ENCODE measurements at regions not wholly inside any gene's neighbourhood (a gene's known extent, or its start where the extent isn't known, plus 50 kb on each side); places are given as distances from the start of the nearest gene placed in this dataset.

DNA sequence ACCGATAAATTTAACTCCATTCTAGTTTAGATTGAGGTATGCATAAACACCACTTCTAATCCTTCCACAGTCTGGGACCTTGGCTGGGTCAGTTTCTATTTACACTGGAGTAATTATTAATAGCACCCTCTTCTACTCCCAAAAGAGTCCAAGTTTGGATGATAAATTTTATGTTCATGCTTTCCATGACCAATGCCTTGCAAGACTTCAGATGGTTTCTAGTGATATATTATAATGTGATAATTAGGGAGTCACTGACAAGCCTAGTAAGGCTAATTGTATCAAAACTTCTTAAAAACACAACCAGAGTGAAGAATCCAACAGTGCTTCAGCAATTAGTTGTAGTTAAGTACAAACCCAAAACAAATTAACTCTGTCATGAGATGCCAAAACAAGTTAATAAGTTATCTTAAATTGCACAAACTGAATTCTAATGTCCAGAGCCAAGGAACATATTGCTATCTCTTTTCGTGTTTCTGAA is 489.6 kb downstream of the TTLL7 start:
- TF ChIP-seq EP300 (IDR thresholded peaks at IDR 0.05; ENCODE audit: borderline replicate concordance) (no peak), FOXM1 (IDR thresholded peaks at IDR 0.05; ENCODE audit: borderline replicate concordance, low read depth) (no peak), CEBPB (IDR thresholded peaks at IDR 0.05) (no peak), MAX (IDR thresholded peaks at IDR 0.05) (no peak), TEAD4 (IDR thresholded peaks at IDR 0.05) (no peak), TAF1 (IDR thresholded peaks at IDR 0.05; ENCODE audit: low read depth) (no peak), RAD21 (IDR thresholded peaks at IDR 0.05; ENCODE audit: low read depth) (no peak), ZBTB7A (IDR thresholded peaks at IDR 0.05; ENCODE audit: low read depth) (no peak), TCF12 (IDR thresholded peaks at IDR 0.05; ENCODE audit: low read depth) (no peak), CREB1 (IDR thresholded peaks at IDR 0.05; ENCODE audit: low read depth) (no peak), EGR1 (IDR thresholded peaks at IDR 0.05) (no peak)

- no peak for TF ChIP-seq CEBPB (IDR thresholded peaks at IDR 0.05)
- TF ChIP-seq ZBTB7A (IDR thresholded peaks at IDR 0.05; ENCODE audit: low read depth): no peak
- no peak for TF ChIP-seq YY1 (IDR thresholded peaks at IDR 0.05; ENCODE audit: low read depth)
- no peak for TF ChIP-seq EP300 (IDR thresholded peaks at IDR 0.05; ENCODE audit: borderline replicate concordance)
- no peak for TF ChIP-seq FOXM1 (IDR thresholded peaks at IDR 0.05; ENCODE audit: borderline replicate concordance, low read depth)
- TF ChIP-seq CREB1 (IDR thresholded peaks at IDR 0.05; ENCODE audit: low read depth): no peak
- TF ChIP-seq, protein P1, sequence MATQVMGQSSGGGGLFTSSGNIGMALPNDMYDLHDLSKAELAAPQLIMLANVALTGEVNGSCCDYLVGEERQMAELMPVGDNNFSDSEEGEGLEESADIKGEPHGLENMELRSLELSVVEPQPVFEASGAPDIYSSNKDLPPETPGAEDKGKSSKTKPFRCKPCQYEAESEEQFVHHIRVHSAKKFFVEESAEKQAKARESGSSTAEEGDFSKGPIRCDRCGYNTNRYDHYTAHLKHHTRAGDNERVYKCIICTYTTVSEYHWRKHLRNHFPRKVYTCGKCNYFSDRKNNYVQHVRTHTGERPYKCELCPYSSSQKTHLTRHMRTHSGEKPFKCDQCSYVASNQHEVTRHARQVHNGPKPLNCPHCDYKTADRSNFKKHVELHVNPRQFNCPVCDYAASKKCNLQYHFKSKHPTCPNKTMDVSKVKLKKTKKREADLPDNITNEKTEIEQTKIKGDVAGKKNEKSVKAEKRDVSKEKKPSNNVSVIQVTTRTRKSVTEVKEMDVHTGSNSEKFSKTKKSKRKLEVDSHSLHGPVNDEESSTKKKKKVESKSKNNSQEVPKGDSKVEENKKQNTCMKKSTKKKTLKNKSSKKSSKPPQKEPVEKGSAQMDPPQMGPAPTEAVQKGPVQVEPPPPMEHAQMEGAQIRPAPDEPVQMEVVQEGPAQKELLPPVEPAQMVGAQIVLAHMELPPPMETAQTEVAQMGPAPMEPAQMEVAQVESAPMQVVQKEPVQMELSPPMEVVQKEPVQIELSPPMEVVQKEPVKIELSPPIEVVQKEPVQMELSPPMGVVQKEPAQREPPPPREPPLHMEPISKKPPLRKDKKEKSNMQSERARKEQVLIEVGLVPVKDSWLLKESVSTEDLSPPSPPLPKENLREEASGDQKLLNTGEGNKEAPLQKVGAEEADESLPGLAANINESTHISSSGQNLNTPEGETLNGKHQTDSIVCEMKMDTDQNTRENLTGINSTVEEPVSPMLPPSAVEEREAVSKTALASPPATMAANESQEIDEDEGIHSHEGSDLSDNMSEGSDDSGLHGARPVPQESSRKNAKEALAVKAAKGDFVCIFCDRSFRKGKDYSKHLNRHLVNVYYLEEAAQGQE (IDR thresholded peaks at IDR 0.05; ENCODE audit: low read depth): no peak
- TF ChIP-seq TEAD4 (IDR thresholded peaks at IDR 0.05): no peak
- no peak for TF ChIP-seq RAD21 (IDR thresholded peaks at IDR 0.05; ENCODE audit: low read depth)
- TF ChIP-seq USF1 (IDR thresholded peaks at IDR 0.05): no peak
- no peak for TF ChIP-seq NFIC (IDR thresholded peaks at IDR 0.05)
- no peak for TF ChIP-seq MAX (IDR thresholded peaks at IDR 0.05)
- no peak for TF ChIP-seq TCF12 (IDR thresholded peaks at IDR 0.05; ENCODE audit: low read depth)
- TF ChIP-seq TAF1 (IDR thresholded peaks at IDR 0.05; ENCODE audit: low read depth): no peak
- TF ChIP-seq EGR1 (IDR thresholded peaks at IDR 0.05): no peak
Observed at GRCh38 chr1:83508485-83509151, 490.3 kb downstream of the TTLL7 start.

GRCh38 chr1:83505148-83505547 is 493.8 kb downstream of the TTLL7 start:
- no peak for TF ChIP-seq RAD21 (IDR thresholded peaks at IDR 0.05; ENCODE audit: low read depth)
- TF ChIP-seq YY1 (IDR thresholded peaks at IDR 0.05; ENCODE audit: low read depth): no peak
- TF ChIP-seq EP300 (IDR thresholded peaks at IDR 0.05; ENCODE audit: borderline replicate concordance): no peak
- TF ChIP-seq TCF12 (IDR thresholded peaks at IDR 0.05; ENCODE audit: low read depth): no peak

DNA sequence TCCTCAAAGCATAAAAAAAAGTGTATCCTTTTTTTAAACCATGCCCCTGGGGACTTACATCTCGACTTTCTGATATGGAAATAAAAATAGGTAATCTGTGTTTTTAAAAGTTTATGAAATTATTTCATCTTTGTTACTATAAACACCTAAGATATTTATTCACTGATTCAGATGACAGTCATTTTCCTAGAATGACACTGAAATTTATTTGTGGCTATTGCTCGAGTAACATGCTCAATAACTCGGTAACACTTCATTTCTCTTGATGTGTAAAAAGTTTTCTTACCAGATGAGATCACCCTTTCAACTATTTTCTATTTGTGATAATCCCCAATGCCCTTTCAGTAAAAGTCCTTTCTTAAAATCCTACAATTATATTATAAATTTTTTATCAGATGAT is 495.8 kb downstream of the TTLL7 start:
- TF ChIP-seq YY1 (IDR thresholded peaks at IDR 0.05; ENCODE audit: low read depth): no peak
- TF ChIP-seq TEAD4 (IDR thresholded peaks at IDR 0.05): no peak
- TF ChIP-seq RAD21 (IDR thresholded peaks at IDR 0.05; ENCODE audit: low read depth): no peak
- no peak for TF ChIP-seq ZBTB7A (IDR thresholded peaks at IDR 0.05; ENCODE audit: low read depth)
- TF ChIP-seq FOXM1 (IDR thresholded peaks at IDR 0.05; ENCODE audit: borderline replicate concordance, low read depth): no peak
- TF ChIP-seq MAX (IDR thresholded peaks at IDR 0.05): no peak
- no peak for TF ChIP-seq TCF12 (IDR thresholded peaks at IDR 0.05; ENCODE audit: low read depth)
- TF ChIP-seq, protein P1 (IDR thresholded peaks at IDR 0.05; ENCODE audit: low read depth): no peak
- TF ChIP-seq CEBPB (IDR thresholded peaks at IDR 0.05): no peak
- no peak for TF ChIP-seq EGR1 (IDR thresholded peaks at IDR 0.05)
- no peak for TF ChIP-seq EP300 (IDR thresholded peaks at IDR 0.05; ENCODE audit: borderline replicate concordance)
- TF ChIP-seq USF1 (IDR thresholded peaks at IDR 0.05): no peak
- no peak for TF ChIP-seq CREB1 (IDR thresholded peaks at IDR 0.05; ENCODE audit: low read depth)
- TF ChIP-seq TAF1 (IDR thresholded peaks at IDR 0.05; ENCODE audit: low read depth): no peak
- no peak for TF ChIP-seq NFIC (IDR thresholded peaks at IDR 0.05)

DNA sequence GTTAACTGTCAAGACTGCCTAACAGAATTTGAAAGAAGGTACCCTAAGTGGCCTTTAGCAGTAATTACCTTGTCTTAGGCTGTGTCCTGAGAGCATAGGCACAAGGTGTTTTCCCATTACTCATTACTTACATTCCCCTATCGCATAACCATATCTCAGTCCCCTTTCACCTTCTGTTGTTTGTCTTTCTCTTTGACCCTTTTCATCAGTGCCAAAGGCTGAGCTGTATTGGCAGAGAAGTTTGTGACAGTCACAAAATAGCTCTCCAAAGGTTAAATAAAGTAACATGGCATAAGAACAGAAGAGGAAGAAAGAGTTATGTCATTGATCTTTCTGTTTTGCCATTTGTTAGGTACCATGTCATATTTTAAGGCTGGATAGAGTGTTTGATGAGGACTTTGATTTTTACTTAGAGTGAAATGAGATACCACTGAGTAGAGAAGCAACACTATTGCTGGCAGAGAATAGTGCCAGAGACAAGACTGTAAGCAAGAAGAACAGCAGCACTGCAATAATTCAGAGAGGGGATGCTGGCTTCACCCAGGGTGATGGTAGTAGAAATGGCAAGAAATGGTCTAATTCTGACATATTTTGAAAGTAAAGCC is 497.8 kb downstream of the TTLL7 start:
- TF ChIP-seq RAD21 (IDR thresholded peaks at IDR 0.05; ENCODE audit: low read depth) (no peak), USF1 (IDR thresholded peaks at IDR 0.05) (no peak), TCF12 (IDR thresholded peaks at IDR 0.05; ENCODE audit: low read depth) (no peak), FOXM1 (IDR thresholded peaks at IDR 0.05; ENCODE audit: borderline replicate concordance, low read depth) (no peak), ZBTB7A (IDR thresholded peaks at IDR 0.05; ENCODE audit: low read depth) (no peak), EP300 (IDR thresholded peaks at IDR 0.05; ENCODE audit: borderline replicate concordance) (no peak), YY1 (IDR thresholded peaks at IDR 0.05; ENCODE audit: low read depth) (no peak), TAF1 (IDR thresholded peaks at IDR 0.05; ENCODE audit: low read depth) (no peak)
- TF ChIP-seq, protein P1 (IDR thresholded peaks at IDR 0.05; ENCODE audit: low read depth): no peak

Data from Ishikawa (cell line).